NT2/D1 (cell line): ENCODE measurements at regions not wholly inside any gene's neighbourhood (a gene's known extent, or its start where the extent isn't known, plus 50 kb on each side); places are given as distances from the start of the nearest gene placed in this dataset.

Experiments used
- SUZ12 ChIP-seq: IDR thresholded peaks from 2 replicates; pipeline ENCODE4 v1.6.1; 2011; ENCODE audit not compliant: insufficient read length, insufficient read depth; ENCODE audit errors: extremely low read depth
- YY1 ChIP-seq: IDR thresholded peaks from 2 replicates; pipeline ENCODE4 v1.6.1; 2011; ENCODE audit not compliant: insufficient read length, insufficient read depth

- TF ChIP-seq YY1 (no peak), SUZ12 (no peak)
Observed at GRCh38 chr7:18430810-18431209, 64.7 kb upstream of the HDAC9 start.
